GM20000 (cell line): ENCODE measurements at regions not wholly inside any gene's neighbourhood (a gene's known extent, or its start where the extent isn't known, plus 50 kb on each side); places are given as distances from the start of the nearest gene placed in this dataset.
A peak's percentile ranks its signal among the peaks of the same experiment; 100 is the strongest.

Experiments
- DNase-seq: peaks from one replicate; pipeline ENCODE4 v3.0.0; 2012; ENCODE audit warnings: low spot score
- CTCF ChIP-seq: IDR thresholded peaks from 2 replicates; pipeline ENCODE4 v1.5.1; 2012; ENCODE audit warnings: mild to moderate bottlenecking, control low read depth; ENCODE audit errors: extremely low read depth, missing control alignments

GRCh38 chr2:94939349-94939748 lies 68.1 kb downstream of the TEKT4 start:
- TF ChIP-seq CTCF = no peak

GRCh38 chr2:94947097-94948016 lies 76.1 kb downstream of the TEKT4 start:
- no peak for TF ChIP-seq CTCF
- no peak for DNase-seq

More at GRCh38 chr2:94939349-94939748, 68.1 kb downstream of the TEKT4 start:
- no peak for DNase-seq

GRCh38 chr2:94955702-94956101 lies 69.8 kb upstream of the MAL start:
- DNase-seq = no peak
- no peak for TF ChIP-seq CTCF

GRCh38 chr2:94956797-94957391 lies 68.6 kb upstream of the MAL start:
- peak; percentile 42 for TF ChIP-seq CTCF
- peak; percentile 53 for DNase-seq

DNA sequence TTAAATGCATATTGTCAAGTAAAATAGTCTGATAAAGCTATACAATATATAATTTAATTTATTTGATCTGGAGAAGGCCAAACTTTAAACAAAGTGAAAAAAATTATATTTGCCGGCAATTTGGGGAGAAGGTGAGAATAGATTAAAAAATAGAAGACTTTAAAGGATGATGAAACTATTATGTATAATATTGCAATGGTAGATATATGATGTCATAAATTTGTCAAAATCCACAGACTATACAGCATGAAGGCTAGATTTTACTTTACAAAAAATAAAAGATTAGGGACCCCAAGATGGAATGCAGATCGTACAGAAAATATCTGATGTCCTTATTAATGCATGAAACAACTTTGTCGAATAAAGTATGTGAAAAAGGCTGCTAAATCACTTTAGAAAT lies 67.3 kb upstream of the MAL start:
- TF ChIP-seq CTCF = no peak
- no peak for DNase-seq

DNA sequence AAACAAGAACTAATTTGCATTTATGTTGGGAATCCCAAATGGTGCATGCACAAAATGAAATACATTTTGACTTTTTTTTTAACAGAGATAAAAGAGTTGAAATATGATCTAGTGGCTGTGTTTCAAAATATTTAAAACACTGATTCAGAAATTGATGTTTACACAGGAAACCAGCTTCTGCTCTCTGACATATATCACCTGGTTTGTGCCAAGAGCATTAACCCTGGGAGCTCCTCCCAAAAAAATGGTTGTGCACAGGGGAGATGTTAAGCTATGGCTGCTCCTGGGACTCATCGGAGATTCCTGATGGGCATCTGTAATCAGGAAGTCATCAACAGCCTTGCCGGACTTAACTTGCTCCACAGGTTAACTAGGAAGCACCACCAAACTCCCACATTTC lies 65.2 kb upstream of the MAL start:
- no peak for TF ChIP-seq CTCF
- DNase-seq = no peak

DNA sequence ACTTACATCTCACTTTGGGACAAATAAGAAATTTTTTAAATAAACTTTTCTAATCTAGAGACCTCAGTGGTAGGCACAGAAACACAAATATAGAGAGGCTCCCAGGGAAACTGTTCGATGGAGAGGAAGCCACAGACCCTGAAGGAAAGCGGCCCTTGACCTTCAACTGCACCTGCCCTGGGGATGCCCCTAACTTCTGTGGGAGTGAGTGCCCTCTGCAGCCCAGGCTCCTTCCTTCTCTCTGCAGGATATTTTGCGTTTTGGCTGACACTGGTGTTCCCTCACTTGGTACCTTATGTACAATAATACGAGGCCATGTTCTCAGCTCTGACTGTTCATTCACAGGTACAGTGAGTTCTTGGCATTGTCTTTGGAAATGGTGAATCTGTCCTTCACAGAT lies 64.8 kb upstream of the MAL start:
- no peak for TF ChIP-seq CTCF
- DNase-seq = no peak
